ENCODE measurements at regions not wholly inside any gene's neighbourhood (a gene's known extent, or its start where the extent isn't known, plus 50 kb on each side); places are given as distances from the start of the nearest gene placed in this dataset.

DNA sequence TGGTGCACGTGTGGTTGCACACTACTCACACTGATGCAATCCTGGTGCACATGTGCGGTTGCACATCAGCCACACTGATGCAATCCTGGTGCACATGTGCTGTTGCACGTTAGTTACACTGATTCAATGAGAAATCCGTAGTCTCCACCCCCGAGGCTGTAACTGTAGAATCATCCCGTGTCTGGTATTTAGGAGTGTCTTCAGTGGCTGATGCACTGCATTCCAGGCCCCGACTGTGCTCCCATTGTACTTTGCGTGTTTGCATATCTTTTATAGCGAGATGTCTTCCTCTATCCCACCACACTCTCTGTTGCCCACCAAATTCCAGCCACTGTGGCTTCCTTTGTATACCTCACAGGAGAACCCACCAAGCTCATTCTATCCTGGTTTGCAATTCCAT, 87.8 kb upstream of the MTHFD1L start:
- no peak for TF ChIP-seq CTCF (IDR thresholded peaks at IDR 0.05)
- no peak for TF ChIP-seq POLR2A (IDR thresholded peaks at IDR 0.05)

Data from body of pancreas (tissue), 4 donors.